ENCODE measurements at regions not wholly inside any gene's neighbourhood (a gene's known extent, or its start where the extent isn't known, plus 50 kb on each side); places are given as distances from the start of the nearest gene placed in this dataset.

- POLR2A ChIA-PET: interaction anchor here (1.4 kb wide), 1 partner anchor 9 kb away, joined by 3 read pairs; no protein-coding TSS in a partner anchor
- ATAC-seq: no peak
- no peaks in the 10 kb centered on the region for H3K9me1 ChIP-seq (ENCODE audit: control insufficient read depth, insufficient read depth, low read length)
Observed at GRCh38 chr5:175596761-175597189, 61.1 kb upstream of the HRH2 start.

More at GRCh38 chr5:175596761-175597189, 61.1 kb upstream of the HRH2 start:
- FAIRE-seq (no peak), DNase-seq (ENCODE audit: extremely low read depth in 1 of 4, low spot score in 3 of 4) (no peak)
- H3K4me3 ChIP-seq: no peak overlapping the region
- no peak overlapping the region for H3K9ac ChIP-seq (ENCODE audit: insufficient read depth in 1 of 2, low read depth in 2 of 2, low read length in 2 of 2)
- CTCF ChIA-PET (ENCODE audit: low intra/inter-chr PET ratio): no interaction called here
- no peak for TF ChIP-seq RAD21 (CRISPR knock-in tag; conservative IDR thresholded peaks at IDR 0.05 in 1 of 2, IDR thresholded peaks at IDR 0.05 in 1 of 2)
- TF ChIP-seq PCBP2 (IDR thresholded peaks at IDR 0.05; ENCODE audit: low read depth, low read length, poor library complexity, severe bottlenecking): no peak
- TF ChIP-seq RHOXF2B (CRISPR knock-in tag; conservative IDR thresholded peaks at IDR 0.05): no peak
- no peak for TF ChIP-seq ZNF174 (CRISPR knock-in tag; IDR thresholded peaks at IDR 0.05)
- TF ChIP-seq, protein P1, sequence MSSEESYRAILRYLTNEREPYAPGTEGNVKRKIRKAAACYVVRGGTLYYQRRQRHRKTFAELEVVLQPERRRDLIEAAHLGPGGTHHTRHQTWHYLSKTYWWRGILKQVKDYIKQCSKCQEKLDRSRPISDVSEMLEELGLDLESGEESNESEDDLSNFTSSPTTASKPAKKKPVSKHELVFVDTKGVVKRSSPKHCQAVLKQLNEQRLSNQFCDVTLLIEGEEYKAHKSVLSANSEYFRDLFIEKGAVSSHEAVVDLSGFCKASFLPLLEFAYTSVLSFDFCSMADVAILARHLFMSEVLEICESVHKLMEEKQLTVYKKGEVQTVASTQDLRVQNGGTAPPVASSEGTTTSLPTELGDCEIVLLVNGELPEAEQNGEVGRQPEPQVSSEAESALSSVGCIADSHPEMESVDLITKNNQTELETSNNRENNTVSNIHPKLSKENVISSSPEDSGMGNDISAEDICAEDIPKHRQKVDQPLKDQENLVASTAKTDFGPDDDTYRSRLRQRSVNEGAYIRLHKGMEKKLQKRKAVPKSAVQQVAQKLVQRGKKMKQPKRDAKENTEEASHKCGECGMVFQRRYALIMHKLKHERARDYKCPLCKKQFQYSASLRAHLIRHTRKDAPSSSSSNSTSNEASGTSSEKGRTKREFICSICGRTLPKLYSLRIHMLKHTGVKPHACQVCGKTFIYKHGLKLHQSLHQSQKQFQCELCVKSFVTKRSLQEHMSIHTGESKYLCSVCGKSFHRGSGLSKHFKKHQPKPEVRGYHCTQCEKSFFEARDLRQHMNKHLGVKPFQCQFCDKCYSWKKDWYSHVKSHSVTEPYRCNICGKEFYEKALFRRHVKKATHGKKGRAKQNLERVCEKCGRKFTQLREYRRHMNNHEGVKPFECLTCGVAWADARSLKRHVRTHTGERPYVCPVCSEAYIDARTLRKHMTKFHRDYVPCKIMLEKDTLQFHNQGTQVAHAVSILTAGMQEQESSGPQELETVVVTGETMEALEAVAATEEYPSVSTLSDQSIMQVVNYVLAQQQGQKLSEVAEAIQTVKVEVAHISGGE (CRISPR knock-in tag; IDR thresholded peaks at IDR 0.05): no peak
- no peak for TF ChIP-seq MAZ (CRISPR knock-in tag; conservative IDR thresholded peaks at IDR 0.05 in 1 of 2, IDR thresholded peaks at IDR 0.05 in 1 of 2)
- no peak for TF ChIP-seq ETV5 (CRISPR knock-in tag; IDR thresholded peaks at IDR 0.05; ENCODE audit: low read depth)
- TF ChIP-seq DIDO1 (tag; IDR thresholded peaks at IDR 0.05; ENCODE audit: low read depth): no peak
- TF ChIP-seq RBM17 (IDR thresholded peaks at IDR 0.05; ENCODE audit: borderline replicate concordance, low read depth, low read length): no peak
- TF ChIP-seq ZNF785 (CRISPR knock-in tag; IDR thresholded peaks at IDR 0.05): no peak
- TF ChIP-seq SIN3B (IDR thresholded peaks at IDR 0.05; ENCODE audit: low read depth): no peak
- no peaks in the 10 kb centered on the region for H4K20me1 ChIP-seq (replicated peaks; ENCODE audit: control insufficient read depth, insufficient read depth, low read length)
- peaks cover 7 to 24% of the 10 kb centered on the region in 2 experiments; a peak in 2 of 5 replicates for H3K27me3 ChIP-seq (ENCODE audit: control insufficient read depth in 2 of 2, insufficient read depth in 2 of 2, low read length in 2 of 2)
- intact Hi-C loops (cut with micrococcal nuclease) (no loop called here), in situ Hi-C loops (cut with MboI) (no loop called here)
- no peaks in the 10 kb centered on the region for H3K4me1 ChIP-seq (replicated peaks in 1 of 2; ENCODE audit: control insufficient read depth in 2 of 2, insufficient read depth in 2 of 2, low read length in 2 of 2)
- no peaks in the 10 kb centered on the region for H3K79me2 ChIP-seq (ENCODE audit: control insufficient read depth, insufficient read depth, low read length)
- H2AFZ ChIP-seq (ENCODE audit: low read depth, low read length): no peak overlapping the region
- WGBS (ENCODE audit: insufficient coverage, low coverage, missing lambda C conversion rate): 0% methylated on average over 7 of the region's 9 CpGs
- H3K27ac ChIP-seq (ENCODE audit: extremely low read depth, low read depth, low read length): no peak overlapping the region
- no peaks in the 10 kb centered on the region for H3K36me3 ChIP-seq (ENCODE audit: control insufficient read depth, insufficient read depth, low read length)
- H3K4me2 ChIP-seq (ENCODE audit: insufficient read depth, low read length): no peak overlapping the region
- no peaks in the 10 kb centered on the region for H3K9me3 ChIP-seq (replicated peaks; ENCODE audit: control insufficient read depth, insufficient read depth, low read depth, low read length)
- no TSS peak for BruUV-seq (replicated peaks)
